GM21529 (cell line): ENCODE measurements at regions not wholly inside any gene's neighbourhood (a gene's known extent, or its start where the extent isn't known, plus 50 kb on each side); places are given as distances from the start of the nearest gene placed in this dataset.
"Not testable (repeated sequence)": the region's sequence is repeated elsewhere in the genome, so short reads cannot be mapped to it uniquely, and the experiment has no call there.

ENCODE experiments used
- ATAC-seq: cut with Tn5 transposase; IDR thresholded peaks from one replicate; pipeline ENCODE4 v1.9.1; 2021; ENCODE audit not compliant: unreplicated experiment

GRCh38 chr5:177863822-177864446, 81.2 kb upstream of the FAM153A start:
- ATAC-seq: not testable (repeated sequence)

GRCh38 chr5:177857642-177858200, 75.0 kb upstream of the FAM153A start:
- ATAC-seq: not testable (repeated sequence)

- not testable (repeated sequence) for ATAC-seq
Observed at GRCh38 chr5:177856474-177856873, 73.8 kb upstream of the FAM153A start.

GRCh38 chr5:177847914-177848313, 65.2 kb upstream of the FAM153A start:
- not testable (repeated sequence) for ATAC-seq

- not testable (repeated sequence) for ATAC-seq
Observed at GRCh38 chr5:177846598-177846997, 63.9 kb upstream of the FAM153A start.

- ATAC-seq: not testable (repeated sequence)
Observed at GRCh38 chr5:177845906-177846305, 63.2 kb upstream of the FAM153A start.

- not testable (repeated sequence) for ATAC-seq
Observed at GRCh38 chr5:177836191-177836590, 53.5 kb upstream of the FAM153A start.
